GM21576 (cell line): ENCODE measurements at regions not wholly inside any gene's neighbourhood (a gene's known extent, or its start where the extent isn't known, plus 50 kb on each side); places are given as distances from the start of the nearest gene placed in this dataset.

Experiments
- ATAC-seq: cut with Tn5 transposase; IDR thresholded peaks from one replicate; pipeline ENCODE4 v1.9.1; 2021; ENCODE audit warnings: mild to moderate bottlenecking, moderate library complexity; ENCODE audit not compliant: unreplicated experiment

- ATAC-seq, result no peak
These were observed 140.4 kb upstream of the AUTS2 start for GRCh38 chr7:69457595-69458504.

GRCh38 chr7:69464035-69464434, 134.2 kb upstream of the AUTS2 start:
- ATAC-seq, result no peak

GRCh38 chr7:69465262-69465661, 133.0 kb upstream of the AUTS2 start:
- ATAC-seq, result no peak

- no peak for ATAC-seq
These were observed 130.4 kb upstream of the AUTS2 start for GRCh38 chr7:69467826-69468225.

GRCh38 chr7:69476416-69476815, 121.9 kb upstream of the AUTS2 start:
- no peak for ATAC-seq

GRCh38 chr7:69482676-69483075, 115.6 kb upstream of the AUTS2 start:
- no peak for ATAC-seq

- ATAC-seq, result no peak
These were observed 108.7 kb upstream of the AUTS2 start for GRCh38 chr7:69489533-69489932.

GRCh38 chr7:69498671-69499070, 99.6 kb upstream of the AUTS2 start:
- ATAC-seq, result no peak

- ATAC-seq, result no peak
These were observed 95.9 kb upstream of the AUTS2 start for GRCh38 chr7:69502358-69502757.

- no peak for ATAC-seq
These were observed 93.4 kb upstream of the AUTS2 start for GRCh38 chr7:69504733-69505420.

GRCh38 chr7:69508736-69509135, 89.5 kb upstream of the AUTS2 start:
- ATAC-seq, result no peak

GRCh38 chr7:69510114-69510513, 88.2 kb upstream of the AUTS2 start:
- ATAC-seq, result no peak

GRCh38 chr7:69515495-69516212, 82.6 kb upstream of the AUTS2 start:
- ATAC-seq, result no peak

GRCh38 chr7:69516238-69516820, 81.9 kb upstream of the AUTS2 start:
- ATAC-seq, result no peak

- no peak for ATAC-seq
These were observed 80.1 kb upstream of the AUTS2 start for GRCh38 chr7:69517985-69518704.

GRCh38 chr7:69518705-69519077, 79.6 kb upstream of the AUTS2 start:
- ATAC-seq, result no peak

GRCh38 chr7:69526570-69526969, 71.7 kb upstream of the AUTS2 start:
- ATAC-seq, result no peak

- ATAC-seq, result no peak
These were observed 70.6 kb upstream of the AUTS2 start for GRCh38 chr7:69527706-69528105.

GRCh38 chr7:69531050-69531449, 67.2 kb upstream of the AUTS2 start:
- ATAC-seq, result no peak

GRCh38 chr7:69534461-69535041, 63.7 kb upstream of the AUTS2 start:
- ATAC-seq, result no peak
